Skeletal muscle satellite cell (primary cell): ENCODE measurements at regions not wholly inside any gene's neighbourhood (a gene's known extent, or its start where the extent isn't known, plus 50 kb on each side); places are given as distances from the start of the nearest gene placed in this dataset.

Experiments
- H3K27me3 ChIP-seq: 2 replicates; pipeline ENCODE4 v1.7.0; 2013; ENCODE audit warnings: low read length; ENCODE audit not compliant: control insufficient read depth, insufficient read depth
- H3K36me3 ChIP-seq: 2 replicates; pipeline ENCODE4 v1.7.0; 2013; ENCODE audit warnings: mild to moderate bottlenecking, control low read depth, low read length; ENCODE audit not compliant: insufficient read depth
- H3K4me1 ChIP-seq: 2 replicates; pipeline ENCODE4 v1.7.0; 2013; ENCODE audit warnings: low read length; ENCODE audit not compliant: control insufficient read depth, insufficient read depth
- H3K4me2 ChIP-seq: 2 replicates; pipeline ENCODE4 v1.7.0; 2013; ENCODE audit warnings: mild to moderate bottlenecking, low read length
- H3K4me3 ChIP-seq: 2 replicates; pipeline ENCODE4 v1.7.0; 2013; ENCODE audit warnings: low read length
- H3K9ac ChIP-seq: 2 replicates; pipeline ENCODE4 v1.7.0; 2013; ENCODE audit warnings: mild to moderate bottlenecking, low read depth, low read length, moderate library complexity
- H3K9me3 ChIP-seq: replicated peaks from 2 replicates; pipeline ENCODE4 v1.7.0; 2013; ENCODE audit warnings: mild to moderate bottlenecking, control low read depth, low read length

DNA sequence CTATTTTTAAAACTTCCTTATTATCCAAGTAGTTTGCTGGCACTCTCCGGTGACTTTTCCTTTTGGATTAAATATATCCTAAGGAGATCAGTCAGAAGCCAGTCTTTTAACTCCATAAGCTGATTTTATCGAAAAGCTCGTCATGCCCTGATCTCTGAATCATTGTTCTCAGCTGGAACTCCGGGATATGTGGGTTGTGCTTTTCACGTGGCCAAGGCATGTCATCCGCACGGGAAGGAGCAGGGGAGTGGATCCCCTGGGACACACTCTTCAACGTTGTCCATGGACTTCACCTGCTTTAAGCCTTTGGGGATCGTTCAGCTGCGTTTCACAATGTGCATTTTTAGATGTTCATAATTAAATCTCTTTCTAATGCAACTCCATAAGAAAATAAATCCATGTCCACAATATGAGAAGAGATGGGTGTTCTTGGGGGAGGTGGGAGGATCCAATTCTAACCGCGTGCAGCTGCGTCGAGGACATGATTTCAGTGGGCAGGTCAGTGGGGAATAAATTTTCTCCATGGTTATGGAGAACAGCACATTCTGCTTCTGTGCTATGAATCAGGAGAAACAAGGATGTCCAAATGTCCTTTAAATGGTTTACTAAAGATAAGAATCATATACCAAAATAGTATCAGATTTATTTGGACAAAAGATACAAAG lies 229.5 kb upstream of the ADARB2 start:
- no peak overlapping the region for H3K9ac ChIP-seq

DNA sequence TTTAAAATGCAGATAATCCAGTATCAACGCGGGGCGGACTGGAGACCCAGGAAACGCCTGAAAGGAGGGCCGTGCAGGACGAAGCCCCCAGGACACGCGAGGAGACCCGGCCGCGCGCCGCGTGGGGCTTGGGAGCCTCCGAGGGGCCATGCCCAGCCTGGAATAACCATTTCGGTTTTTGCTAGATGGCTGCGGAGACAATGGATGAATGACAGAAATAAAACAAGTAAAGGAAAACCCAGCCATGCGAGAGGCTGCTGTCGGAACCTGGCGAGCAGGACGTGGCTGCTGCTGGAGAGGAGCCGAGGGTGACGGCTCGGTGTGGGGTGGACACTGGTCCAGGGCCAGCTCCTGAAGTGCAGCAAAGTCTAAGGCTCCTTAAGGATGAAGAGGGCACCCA lies 227.2 kb upstream of the ADARB2 start:
- H3K9ac ChIP-seq, result no peak overlapping the region
- H3K9me3 ChIP-seq, result peaks cover 25% of the 10 kb centered on the region

More for the DNA sequence above, 229.5 kb upstream of the ADARB2 start:
- Histone ChIP-seq H3K4me1 (no peaks in the 10 kb centered on the region), H3K36me3 (no peaks in the 10 kb centered on the region), H3K4me2 (no peak overlapping the region), H3K4me3 (no peak overlapping the region), H3K27me3 (no peaks in the 10 kb centered on the region), H3K9me3 (peaks cover 23% of the 10 kb centered on the region)

DNA sequence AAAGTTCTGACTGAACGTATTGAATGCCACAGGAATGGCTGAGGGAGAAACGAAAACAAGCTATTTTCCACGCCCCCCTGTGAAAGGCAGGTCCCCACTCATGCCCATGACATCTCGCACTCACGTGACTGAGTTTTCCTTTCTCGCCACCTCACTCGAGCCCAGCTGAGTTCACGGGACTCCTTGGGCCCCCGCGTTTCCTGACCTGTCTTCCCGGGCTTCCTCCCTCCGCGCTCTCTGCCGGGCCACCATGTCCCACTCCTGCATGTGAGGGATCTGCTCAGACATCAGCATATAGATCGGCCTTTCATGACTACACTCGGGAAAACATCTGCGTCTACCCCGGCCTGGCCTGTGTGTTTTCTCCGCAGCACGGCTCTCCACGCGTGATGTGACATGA lies 226.0 kb upstream of the ADARB2 start:
- Histone ChIP-seq H3K4me3 (no peak overlapping the region), H3K4me2 (no peak overlapping the region), H3K4me1 (no peaks in the 10 kb centered on the region), H3K9ac (no peak overlapping the region), H3K36me3 (no peaks in the 10 kb centered on the region), H3K27me3 (no peaks in the 10 kb centered on the region), H3K9me3 (peaks cover 25% of the 10 kb centered on the region)

More for the DNA sequence above, 227.2 kb upstream of the ADARB2 start:
- Histone ChIP-seq H3K36me3 (no peaks in the 10 kb centered on the region), H3K4me2 (no peak overlapping the region), H3K4me1 (no peaks in the 10 kb centered on the region), H3K27me3 (no peaks in the 10 kb centered on the region), H3K4me3 (no peak overlapping the region)

DNA sequence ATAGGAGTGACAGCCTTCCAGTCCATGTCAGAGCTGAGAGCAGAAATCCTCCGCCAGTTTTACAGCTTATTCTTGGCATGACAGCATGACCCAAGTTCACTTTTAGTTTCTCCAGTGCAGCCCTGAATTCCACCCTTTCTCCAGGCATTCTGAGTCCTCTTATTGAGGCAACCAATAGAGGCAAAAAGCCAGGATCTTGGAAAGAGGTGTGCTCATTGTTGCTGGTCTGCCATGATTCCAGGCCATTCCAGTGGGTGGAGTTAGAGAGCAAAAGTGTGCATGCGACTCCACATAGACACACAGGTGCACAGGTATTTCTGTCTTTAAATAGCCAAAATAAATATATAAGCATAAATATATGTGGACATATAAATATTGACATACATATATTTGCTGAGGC lies 224.7 kb upstream of the ADARB2 start:
- Histone ChIP-seq H3K4me3 (no peak overlapping the region), H3K36me3 (no peaks in the 10 kb centered on the region), H3K9ac (no peak overlapping the region), H3K4me1 (no peaks in the 10 kb centered on the region), H3K9me3 (peaks cover 25% of the 10 kb centered on the region), H3K27me3 (no peaks in the 10 kb centered on the region), H3K4me2 (no peak overlapping the region)

DNA sequence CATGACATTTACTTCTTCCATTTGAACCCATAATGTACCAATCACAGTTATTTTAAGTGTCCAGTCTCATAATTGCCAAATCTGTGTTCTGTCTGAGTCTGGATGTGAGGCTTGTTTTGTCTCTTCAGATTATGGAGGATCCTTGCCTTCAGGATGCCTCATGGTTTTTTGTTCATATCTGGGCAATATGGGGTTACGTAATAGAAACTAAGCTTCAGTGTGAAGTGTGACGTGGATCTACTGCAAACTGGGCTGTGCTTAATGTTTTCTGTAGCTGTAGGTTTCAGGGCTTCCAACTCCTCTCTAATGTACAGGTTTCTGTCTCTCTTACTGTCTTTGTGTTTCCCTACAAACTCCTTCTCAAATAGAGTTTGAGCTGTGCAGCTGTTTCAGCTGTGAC lies 223.7 kb upstream of the ADARB2 start:
- H3K4me1 ChIP-seq, result no peaks in the 10 kb centered on the region
- peaks cover 20% of the 10 kb centered on the region for H3K9me3 ChIP-seq
- H3K36me3 ChIP-seq, result no peaks in the 10 kb centered on the region
- H3K27me3 ChIP-seq, result no peaks in the 10 kb centered on the region
- no peak overlapping the region for H3K4me3 ChIP-seq
- H3K9ac ChIP-seq, result no peak overlapping the region
- no peak overlapping the region for H3K4me2 ChIP-seq

DNA sequence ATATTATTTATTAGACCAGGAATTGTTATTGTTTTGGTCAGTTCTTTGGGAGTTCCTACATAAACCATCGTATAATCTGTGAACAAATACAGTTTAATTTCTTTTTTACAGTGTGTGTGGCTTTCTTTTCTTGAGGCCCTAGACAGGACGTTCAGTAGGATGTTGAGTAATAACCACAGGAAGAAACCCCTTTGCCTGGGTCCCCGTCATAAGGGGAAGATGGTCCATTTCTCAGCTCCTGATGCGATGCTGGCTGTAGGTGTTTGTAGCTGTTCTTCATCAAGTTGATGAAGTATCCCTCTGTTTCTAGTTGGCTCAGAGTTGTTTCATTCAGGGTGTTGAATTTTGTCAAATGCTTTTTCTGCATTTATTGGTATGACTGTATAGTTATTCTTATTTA lies 219.7 kb upstream of the ADARB2 start:
- Histone ChIP-seq H3K4me2 (no peak overlapping the region), H3K9ac (no peak overlapping the region), H3K36me3 (no peaks in the 10 kb centered on the region), H3K27me3 (no peaks in the 10 kb centered on the region), H3K9me3 (peaks cover 7% of the 10 kb centered on the region), H3K4me3 (no peak overlapping the region), H3K4me1 (no peaks in the 10 kb centered on the region)

DNA sequence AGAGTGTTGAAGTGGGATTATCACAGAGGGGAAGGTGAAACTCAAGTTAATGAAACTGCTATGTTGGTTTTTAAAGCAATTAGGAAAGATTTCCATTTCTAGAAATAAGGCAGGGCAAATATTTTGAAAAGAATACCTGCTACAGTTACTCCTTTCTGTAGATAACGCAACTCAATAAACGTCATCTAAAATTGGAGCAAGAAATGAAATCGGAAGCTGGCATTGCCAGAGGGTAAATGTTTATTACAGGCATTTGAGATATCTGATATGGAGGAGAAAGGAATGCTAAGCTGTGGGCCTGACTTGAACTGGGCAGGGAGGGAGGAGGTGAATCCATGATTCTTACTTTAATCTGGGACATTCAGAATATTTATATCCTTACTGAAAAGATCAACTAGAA lies 217.0 kb upstream of the ADARB2 start:
- Histone ChIP-seq H3K36me3 (no peaks in the 10 kb centered on the region), H3K4me3 (no peak overlapping the region), H3K27me3 (no peaks in the 10 kb centered on the region), H3K9me3 (no peaks in the 10 kb centered on the region), H3K4me2 (no peak overlapping the region), H3K4me1 (no peaks in the 10 kb centered on the region), H3K9ac (no peak overlapping the region)

DNA sequence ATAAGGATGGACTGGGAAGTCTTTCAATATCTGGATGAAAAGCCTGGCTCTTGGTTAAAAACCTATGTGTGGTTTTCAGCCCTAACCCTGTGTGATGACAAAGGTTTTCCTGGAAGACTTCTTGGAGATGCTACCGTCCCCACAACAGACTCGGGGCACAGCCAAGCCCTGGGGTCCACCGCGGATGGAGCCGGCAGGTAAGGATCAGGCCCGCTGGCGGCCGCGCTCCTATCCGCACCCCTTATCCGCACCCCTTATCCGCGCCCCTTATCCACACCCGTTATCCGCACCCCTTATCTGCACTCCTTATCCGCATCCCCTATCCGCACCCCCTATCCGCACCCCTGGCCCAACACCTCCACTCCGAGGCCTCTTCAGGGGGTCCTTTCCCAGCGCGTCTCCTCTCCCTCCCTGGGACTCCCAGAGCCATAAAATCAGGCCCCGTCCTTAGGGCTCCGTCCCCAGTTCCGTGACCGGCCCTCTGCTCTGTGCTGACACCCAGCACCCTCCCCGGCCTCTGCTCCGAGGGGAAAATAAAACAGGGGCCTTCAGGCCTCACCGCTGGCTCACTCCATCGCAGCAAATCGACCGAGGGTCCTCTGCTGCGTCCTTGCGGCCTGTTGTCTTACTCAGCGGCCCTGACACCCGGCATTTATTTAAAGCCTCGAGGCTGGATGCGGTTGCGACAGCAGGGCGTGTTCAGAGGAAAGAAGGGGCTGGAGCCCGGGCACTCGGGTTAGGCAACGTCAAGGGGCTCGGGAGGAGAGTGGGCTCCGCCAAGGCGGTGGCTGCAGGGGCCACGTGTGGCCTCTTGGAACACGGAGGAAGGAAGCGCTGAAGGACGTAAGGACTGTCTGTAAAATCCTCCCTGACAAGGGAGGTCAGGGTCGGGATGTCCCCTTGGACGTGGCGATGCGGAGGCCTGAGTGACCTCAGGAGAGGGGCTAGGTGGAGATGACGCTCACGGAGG lies 215.1 kb upstream of the ADARB2 start:
- no peaks in the 10 kb centered on the region for H3K27me3 ChIP-seq
- no peak overlapping the region for H3K4me2 ChIP-seq
- H3K36me3 ChIP-seq, result no peaks in the 10 kb centered on the region
- H3K4me3 ChIP-seq, result no peak overlapping the region
- H3K4me1 ChIP-seq, result no peaks in the 10 kb centered on the region
- H3K9ac ChIP-seq, result no peak overlapping the region
- H3K9me3 ChIP-seq, result no peaks in the 10 kb centered on the region

DNA sequence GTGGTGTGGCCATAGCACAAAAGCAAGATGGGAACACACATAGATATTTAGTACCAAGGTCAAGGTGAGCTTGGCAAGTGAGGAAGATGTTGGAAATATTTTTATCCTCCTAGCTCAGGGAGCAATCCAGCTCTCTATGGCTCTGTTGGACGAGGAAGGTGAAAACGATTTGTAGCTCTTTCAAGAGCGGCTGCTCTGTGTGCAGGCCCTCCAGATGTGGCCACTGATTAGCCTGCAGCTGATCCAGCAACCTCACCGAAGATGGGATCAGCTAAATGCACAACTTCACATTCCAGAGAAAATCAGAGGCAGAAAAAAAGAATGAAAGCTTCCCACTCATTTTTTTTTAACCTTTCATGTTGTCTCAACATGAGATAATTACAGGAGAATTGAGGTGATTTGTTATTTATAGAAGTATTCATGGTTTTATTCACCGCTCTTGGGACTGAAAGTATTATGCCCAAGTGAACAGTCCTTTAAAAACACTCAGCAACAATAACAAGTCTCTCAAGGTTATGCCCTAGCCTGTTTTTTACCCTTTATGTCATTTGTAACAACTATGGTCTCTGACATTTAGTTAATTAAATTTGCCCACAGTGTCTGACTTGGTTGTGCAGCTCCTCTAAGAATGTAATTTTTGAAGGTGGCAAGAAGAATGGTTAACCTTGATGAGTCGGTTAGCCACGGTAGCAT lies 213.6 kb upstream of the ADARB2 start:
- Histone ChIP-seq H3K4me3 (no peak overlapping the region), H3K9ac (no peak overlapping the region), H3K4me2 (no peak overlapping the region), H3K4me1 (no peaks in the 10 kb centered on the region), H3K27me3 (no peaks in the 10 kb centered on the region), H3K36me3 (no peaks in the 10 kb centered on the region), H3K9me3 (peaks cover 4% of the 10 kb centered on the region)

DNA sequence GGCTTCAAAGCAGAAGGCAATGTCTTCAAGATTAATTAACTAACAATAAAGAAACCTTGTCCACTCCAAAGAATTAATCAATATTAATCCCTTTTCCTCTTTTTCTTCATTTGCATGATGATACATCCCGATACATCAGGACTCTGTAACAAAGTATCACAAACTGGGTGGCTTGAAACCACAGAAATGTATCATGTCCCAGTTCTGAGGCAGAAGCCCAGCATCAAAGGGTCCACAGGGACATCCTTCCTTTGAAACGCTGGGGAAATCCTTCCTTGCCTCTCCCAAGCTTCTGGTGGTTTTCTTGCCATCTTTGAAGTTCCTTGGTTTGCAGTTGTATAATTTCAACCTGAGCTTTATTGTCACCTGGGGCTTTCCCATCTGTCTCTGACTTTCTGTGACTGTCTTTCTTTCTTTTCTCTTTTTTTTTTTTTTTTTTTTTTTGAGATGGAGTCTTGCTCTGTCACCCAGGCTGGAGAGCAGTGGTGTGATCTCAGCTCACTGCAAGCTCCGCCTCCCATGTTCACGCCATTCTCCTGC lies 210.2 kb upstream of the ADARB2 start:
- H3K36me3 ChIP-seq, result no peaks in the 10 kb centered on the region
- no peak overlapping the region for H3K4me2 ChIP-seq
- H3K9ac ChIP-seq, result no peak overlapping the region
- H3K4me3 ChIP-seq, result no peak overlapping the region
- H3K4me1 ChIP-seq, result no peaks in the 10 kb centered on the region
- peaks cover 4% of the 10 kb centered on the region for H3K9me3 ChIP-seq
- H3K27me3 ChIP-seq, result no peaks in the 10 kb centered on the region

DNA sequence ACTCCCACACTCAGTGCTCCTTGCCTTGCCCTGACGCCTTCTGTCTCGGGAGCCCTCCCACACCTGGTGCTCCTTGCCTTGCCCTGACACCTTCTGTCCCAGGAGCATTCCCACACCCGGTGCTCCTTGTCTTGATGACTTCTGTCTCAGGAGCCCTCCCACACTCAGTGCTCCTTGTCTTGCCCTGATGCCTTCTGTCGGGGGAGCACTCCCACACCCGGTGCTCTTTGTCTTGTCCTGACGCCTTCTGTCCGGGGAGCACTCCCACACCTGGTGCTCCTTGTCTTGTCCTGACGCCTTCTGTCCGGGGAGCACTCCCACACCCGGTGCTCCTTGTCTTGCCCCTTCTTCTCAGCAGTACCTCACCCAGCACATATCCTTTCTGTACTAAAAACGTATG lies 207.2 kb upstream of the ADARB2 start:
- H3K36me3 ChIP-seq, result no peaks in the 10 kb centered on the region
- H3K9ac ChIP-seq, result no peak overlapping the region
- peaks cover 8% of the 10 kb centered on the region for H3K9me3 ChIP-seq
- H3K4me3 ChIP-seq, result no peak overlapping the region
- no peaks in the 10 kb centered on the region for H3K27me3 ChIP-seq
- H3K4me2 ChIP-seq, result no peak overlapping the region
- H3K4me1 ChIP-seq, result no peaks in the 10 kb centered on the region
